ENCODE measurements at regions not wholly inside any gene's neighbourhood (a gene's known extent, or its start where the extent isn't known, plus 50 kb on each side); places are given as distances from the start of the nearest gene placed in this dataset.

DNA sequence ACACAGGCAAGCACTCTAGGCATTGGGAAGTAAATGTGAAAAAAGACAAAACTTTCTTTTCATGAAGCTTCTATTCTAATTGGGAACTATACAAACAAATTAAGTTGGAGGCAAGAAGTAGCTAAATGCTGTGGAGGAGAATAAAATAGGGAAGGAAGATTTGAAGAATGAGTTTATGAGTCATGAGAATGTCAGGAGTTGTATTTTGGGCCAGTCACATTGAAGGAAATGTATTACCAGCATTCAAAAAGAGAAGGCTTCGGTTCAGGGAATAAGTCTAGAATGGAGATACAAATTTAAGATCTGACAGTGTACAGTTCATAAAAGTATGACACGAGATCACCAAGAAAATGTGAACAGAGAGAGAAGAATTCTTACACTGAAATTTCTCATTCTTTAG is 666.5 kb downstream of the ADCYAP1 start:
- TF ChIP-seq, protein P1, sequence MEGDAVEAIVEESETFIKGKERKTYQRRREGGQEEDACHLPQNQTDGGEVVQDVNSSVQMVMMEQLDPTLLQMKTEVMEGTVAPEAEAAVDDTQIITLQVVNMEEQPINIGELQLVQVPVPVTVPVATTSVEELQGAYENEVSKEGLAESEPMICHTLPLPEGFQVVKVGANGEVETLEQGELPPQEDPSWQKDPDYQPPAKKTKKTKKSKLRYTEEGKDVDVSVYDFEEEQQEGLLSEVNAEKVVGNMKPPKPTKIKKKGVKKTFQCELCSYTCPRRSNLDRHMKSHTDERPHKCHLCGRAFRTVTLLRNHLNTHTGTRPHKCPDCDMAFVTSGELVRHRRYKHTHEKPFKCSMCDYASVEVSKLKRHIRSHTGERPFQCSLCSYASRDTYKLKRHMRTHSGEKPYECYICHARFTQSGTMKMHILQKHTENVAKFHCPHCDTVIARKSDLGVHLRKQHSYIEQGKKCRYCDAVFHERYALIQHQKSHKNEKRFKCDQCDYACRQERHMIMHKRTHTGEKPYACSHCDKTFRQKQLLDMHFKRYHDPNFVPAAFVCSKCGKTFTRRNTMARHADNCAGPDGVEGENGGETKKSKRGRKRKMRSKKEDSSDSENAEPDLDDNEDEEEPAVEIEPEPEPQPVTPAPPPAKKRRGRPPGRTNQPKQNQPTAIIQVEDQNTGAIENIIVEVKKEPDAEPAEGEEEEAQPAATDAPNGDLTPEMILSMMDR (IDR thresholded peaks at IDR 0.05; ENCODE audit: borderline replicate concordance, extremely low read depth, insufficient read depth), result no peak
- intact Hi-C loops (cut with DNase I), result no loop called here
- FAIRE-seq (no peak), DNase-seq (no peak)
- Histone ChIP-seq H3K4me3 (ENCODE audit: low read length in 3 of 3) (no peak overlapping the region), H3K27me3 (ENCODE audit: control insufficient read depth, insufficient read depth, low read length) (no peaks in the 10 kb centered on the region), H3K9ac (ENCODE audit: low read length in 3 of 3) (no peak overlapping the region), H3K9me3 (ENCODE audit: control insufficient read depth in 2 of 3, insufficient read depth in 1 of 3, low read length in 3 of 3) (no peaks in the 10 kb centered on the region), H3K4me1 (ENCODE audit: control insufficient read depth in 2 of 3, insufficient read depth in 2 of 3, low read depth in 1 of 3, low read length in 3 of 3) (no peaks in the 10 kb centered on the region), H3K36me3 (ENCODE audit: control insufficient read depth in 2 of 3, insufficient read depth in 3 of 3, low read length in 3 of 3) (no peaks in the 10 kb centered on the region), H3K27ac (ENCODE audit: low read depth in 2 of 2, low read length in 2 of 2) (no peak overlapping the region)

- Histone ChIP-seq H3K27ac (ENCODE audit: low read depth in 2 of 2, low read length in 2 of 2) (no peak overlapping the region), H3K9ac (ENCODE audit: low read length in 3 of 3) (no peak overlapping the region), H3K27me3 (ENCODE audit: control insufficient read depth, insufficient read depth, low read length) (no peaks in the 10 kb centered on the region), H3K4me3 (ENCODE audit: low read length in 3 of 3) (no peak overlapping the region), H3K4me1 (ENCODE audit: control insufficient read depth in 2 of 3, insufficient read depth in 2 of 3, low read depth in 1 of 3, low read length in 3 of 3) (no peaks in the 10 kb centered on the region), H3K9me3 (ENCODE audit: control insufficient read depth in 2 of 3, insufficient read depth in 1 of 3, low read length in 3 of 3) (no peaks in the 10 kb centered on the region), H3K36me3 (ENCODE audit: control insufficient read depth in 2 of 3, insufficient read depth in 3 of 3, low read length in 3 of 3) (no peaks in the 10 kb centered on the region)
- TF ChIP-seq, protein P1 (IDR thresholded peaks at IDR 0.05; ENCODE audit: borderline replicate concordance, extremely low read depth, insufficient read depth), result no peak
- FAIRE-seq (no peak), DNase-seq (no peak)
- intact Hi-C loops (cut with DNase I), result no loop called here
These were observed 669.1 kb downstream of the ADCYAP1 start for GRCh38 chr18:1573732-1574131.

GRCh38 chr18:1575084-1575483 is 670.4 kb downstream of the ADCYAP1 start:
- intact Hi-C loops (cut with DNase I), result no loop called here
- FAIRE-seq, result no peak

DNA sequence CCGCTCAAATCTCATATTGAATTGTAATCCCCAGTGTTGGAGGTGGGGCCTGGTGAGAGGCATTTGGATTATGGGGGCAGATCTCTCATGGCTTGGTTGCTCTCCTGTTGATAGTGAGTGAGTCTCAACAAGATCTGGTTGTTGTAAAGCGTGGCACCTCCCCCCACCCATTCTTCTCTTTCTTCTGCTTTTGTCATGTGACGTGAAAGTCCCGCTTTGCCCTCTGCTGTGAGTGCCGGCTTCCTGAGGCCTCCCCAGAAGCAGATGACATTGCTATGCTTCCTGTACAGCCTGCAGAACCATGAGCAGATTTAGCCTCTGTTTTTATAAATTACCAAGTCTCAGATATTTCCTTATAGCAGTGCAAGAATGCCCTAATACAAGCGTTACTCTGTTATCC is 673.8 kb downstream of the ADCYAP1 start:
- TF ChIP-seq, protein P1 (IDR thresholded peaks at IDR 0.05; ENCODE audit: borderline replicate concordance, extremely low read depth, insufficient read depth), result no peak
- FAIRE-seq, result no peak
- intact Hi-C loops (cut with DNase I), result no loop called here

More at GRCh38 chr18:1575084-1575483, 670.4 kb downstream of the ADCYAP1 start:
- Histone ChIP-seq H3K36me3 (ENCODE audit: control insufficient read depth in 2 of 3, insufficient read depth in 3 of 3, low read length in 3 of 3) (no peaks in the 10 kb centered on the region), H3K4me3 (ENCODE audit: low read length in 3 of 3) (no peak overlapping the region), H3K9ac (ENCODE audit: low read length in 3 of 3) (no peak overlapping the region), H3K27me3 (ENCODE audit: control insufficient read depth, insufficient read depth, low read length) (no peaks in the 10 kb centered on the region), H3K4me1 (ENCODE audit: control insufficient read depth in 2 of 3, insufficient read depth in 2 of 3, low read depth in 1 of 3, low read length in 3 of 3) (no peaks in the 10 kb centered on the region), H3K27ac (ENCODE audit: low read depth in 2 of 2, low read length in 2 of 2) (no peak overlapping the region), H3K9me3 (ENCODE audit: control insufficient read depth in 2 of 3, insufficient read depth in 1 of 3, low read length in 3 of 3) (no peaks in the 10 kb centered on the region)
- TF ChIP-seq, protein P1 (IDR thresholded peaks at IDR 0.05; ENCODE audit: borderline replicate concordance, extremely low read depth, insufficient read depth), result no peak
- DNase-seq, result no peak

More for the DNA sequence above, 673.8 kb downstream of the ADCYAP1 start:
- H3K9ac ChIP-seq (ENCODE audit: low read length in 3 of 3), result no peak overlapping the region
- no peaks in the 10 kb centered on the region for H3K27me3 ChIP-seq (ENCODE audit: control insufficient read depth, insufficient read depth, low read length)
- H3K9me3 ChIP-seq (ENCODE audit: control insufficient read depth in 2 of 3, insufficient read depth in 1 of 3, low read length in 3 of 3), result no peaks in the 10 kb centered on the region
- H3K27ac ChIP-seq (ENCODE audit: low read depth in 2 of 2, low read length in 2 of 2), result no peak overlapping the region
- H3K36me3 ChIP-seq (ENCODE audit: control insufficient read depth in 2 of 3, insufficient read depth in 3 of 3, low read length in 3 of 3), result no peaks in the 10 kb centered on the region
- no peak for DNase-seq
- no peaks in the 10 kb centered on the region for H3K4me1 ChIP-seq (ENCODE audit: control insufficient read depth in 2 of 3, insufficient read depth in 2 of 3, low read depth in 1 of 3, low read length in 3 of 3)
- H3K4me3 ChIP-seq (ENCODE audit: low read length in 3 of 3), result no peak overlapping the region

All from kidney (tissue), 13 donors.